LNCAP (cell line): ENCODE measurements at regions not wholly inside any gene's neighbourhood (a gene's known extent, or its start where the extent isn't known, plus 50 kb on each side); places are given as distances from the start of the nearest gene placed in this dataset.

Experiments
- CTCF ChIP-seq: fragments of 450-650 bp; IDR thresholded peaks from 2 replicates; pipeline ENCODE4 v1.5.1; 2017; ENCODE audit warnings: mild to moderate bottlenecking

DNA sequence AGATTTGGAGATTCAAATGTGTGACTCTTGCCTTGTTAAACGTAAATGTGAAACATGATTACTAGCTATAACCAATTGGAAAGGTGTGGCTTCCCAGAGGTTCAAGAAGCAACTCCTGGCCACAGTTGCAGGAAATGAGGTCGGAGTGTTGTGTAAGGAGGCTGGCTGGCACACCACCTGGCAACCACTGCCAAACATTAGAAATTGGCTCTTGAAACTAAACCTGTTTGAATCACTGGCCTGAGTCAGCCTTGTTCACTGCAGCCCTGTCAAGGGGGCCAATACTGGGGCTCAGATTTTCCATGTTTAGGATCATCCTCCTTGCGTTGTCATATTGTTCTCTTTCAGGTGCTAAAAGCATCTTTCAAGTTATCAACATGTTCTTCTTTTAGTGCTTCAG is 206.3 kb downstream of the ARL6IP6 start:
- TF ChIP-seq CTCF: no peak

DNA sequence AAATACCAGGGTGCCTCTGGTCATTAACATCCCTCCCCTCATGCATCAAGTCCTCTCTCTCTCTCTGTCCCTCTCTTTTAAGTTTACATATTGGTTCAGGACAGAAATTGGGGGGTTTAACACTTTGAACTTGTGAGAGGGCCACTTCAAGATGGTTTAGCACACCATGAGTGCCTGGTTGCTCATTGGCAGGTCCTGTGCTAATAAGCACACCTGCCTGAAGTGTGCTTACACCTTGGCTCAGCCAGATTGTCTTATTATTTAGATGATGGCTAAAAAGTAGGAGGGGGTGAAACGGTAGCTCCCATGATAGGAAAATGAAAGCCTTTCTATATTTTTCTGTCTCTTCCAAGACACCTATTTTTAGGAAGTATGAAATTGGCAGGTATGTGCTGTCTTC is 205.8 kb downstream of the ARL6IP6 start:
- TF ChIP-seq CTCF: no peak

- no peak for TF ChIP-seq CTCF
These were observed 202.4 kb downstream of the ARL6IP6 start for GRCh38 chr2:152920846-152921245.

DNA sequence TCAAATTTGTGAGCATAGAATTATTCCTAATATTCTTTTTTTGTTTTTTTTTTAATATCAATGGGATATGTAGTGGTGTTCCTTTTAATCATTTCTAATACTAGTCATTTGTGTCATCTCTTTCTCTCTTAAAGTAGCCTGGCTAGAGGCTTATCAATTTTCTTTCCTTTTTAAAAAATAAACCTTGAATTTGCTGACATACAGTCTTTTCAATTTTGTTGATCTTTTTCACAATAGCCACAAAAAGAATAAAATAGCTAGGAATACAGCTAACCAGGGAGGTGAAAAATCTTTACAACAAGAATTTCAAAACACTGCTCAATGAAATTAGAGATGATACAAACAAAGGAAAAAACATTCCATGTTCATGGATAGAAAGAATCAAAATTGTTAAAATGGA is 192.6 kb downstream of the ARL6IP6 start:
- TF ChIP-seq CTCF: no peak

GRCh38 chr2:152907046-152907445 is 188.6 kb downstream of the ARL6IP6 start:
- TF ChIP-seq CTCF: no peak

GRCh38 chr2:152894051-152894450 is 175.6 kb downstream of the ARL6IP6 start:
- no peak for TF ChIP-seq CTCF

DNA sequence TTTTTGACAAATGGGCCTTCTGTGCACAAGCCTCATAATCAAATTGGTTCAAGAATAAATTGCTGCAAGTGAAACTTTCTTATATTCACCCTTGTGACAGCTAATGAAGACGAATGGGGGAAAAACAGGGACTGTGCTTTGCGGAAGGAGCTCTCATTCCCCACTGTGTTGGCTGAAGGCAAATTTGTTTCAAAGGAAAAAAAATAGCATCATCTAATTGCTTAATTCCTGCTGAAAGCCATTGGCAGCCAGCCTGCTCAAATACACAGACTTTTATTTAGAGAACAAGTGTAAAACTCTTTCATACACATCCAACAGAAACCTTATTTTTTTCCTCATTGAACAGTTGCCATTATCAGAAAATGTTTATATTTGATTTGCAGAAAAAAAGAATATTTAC is 172.3 kb downstream of the ARL6IP6 start:
- TF ChIP-seq CTCF: no peak

DNA sequence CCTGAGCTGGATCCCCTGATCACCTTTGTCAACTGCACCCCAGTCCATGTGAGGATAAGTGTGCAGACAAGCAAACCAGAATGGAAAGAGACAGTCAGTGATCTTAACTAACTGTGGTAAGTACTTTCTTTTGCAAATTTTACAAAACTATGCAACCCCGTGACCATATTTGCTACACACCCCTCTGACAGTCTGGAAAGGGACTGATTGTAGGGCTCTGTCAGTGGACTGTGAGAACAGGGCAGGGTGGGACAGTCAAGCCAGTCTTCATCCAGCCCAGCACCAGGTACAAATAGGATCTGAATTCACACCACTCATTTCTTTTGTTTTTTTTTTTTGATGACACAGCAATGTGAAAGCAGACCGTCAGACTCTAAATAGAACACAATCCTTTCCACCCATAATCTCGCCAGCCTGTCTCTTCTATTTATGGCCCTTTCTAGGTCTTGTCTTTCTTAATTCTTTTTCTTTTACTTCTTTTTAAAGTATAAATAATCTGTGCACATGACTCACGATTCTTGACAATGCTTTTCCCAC is 165.6 kb downstream of the ARL6IP6 start:
- no peak for TF ChIP-seq CTCF
